GM21737 (cell line): ENCODE measurements at regions not wholly inside any gene's neighbourhood (a gene's known extent, or its start where the extent isn't known, plus 50 kb on each side); places are given as distances from the start of the nearest gene placed in this dataset.

Source experiments
- ATAC-seq: cut with Tn5 transposase; IDR thresholded peaks from one replicate; pipeline ENCODE4 v1.9.1; 2021; ENCODE audit warnings: mild to moderate bottlenecking, moderate library complexity; ENCODE audit not compliant: unreplicated experiment

- ATAC-seq, result no peak
Measured at GRCh38 chr16:65224994-65225393, 103.1 kb upstream of the CDH11 start.

- ATAC-seq, result no peak
Measured at GRCh38 chr16:65224471-65224870, 102.6 kb upstream of the CDH11 start.

GRCh38 chr16:65223335-65223734, 101.5 kb upstream of the CDH11 start:
- ATAC-seq, result no peak

GRCh38 chr16:65222536-65222935, 100.7 kb upstream of the CDH11 start:
- ATAC-seq, result no peak

GRCh38 chr16:65222049-65222448, 100.2 kb upstream of the CDH11 start:
- no peak for ATAC-seq

GRCh38 chr16:65219786-65220185, 97.9 kb upstream of the CDH11 start:
- ATAC-seq, result no peak

GRCh38 chr16:65218348-65218747, 96.5 kb upstream of the CDH11 start:
- no peak for ATAC-seq

- no peak for ATAC-seq
Measured at GRCh38 chr16:65213866-65214595, 92.2 kb upstream of the CDH11 start.

GRCh38 chr16:65212791-65213190, 90.9 kb upstream of the CDH11 start:
- ATAC-seq, result no peak

GRCh38 chr16:65212240-65212639, 90.4 kb upstream of the CDH11 start:
- ATAC-seq, result no peak

- no peak for ATAC-seq
Measured at GRCh38 chr16:65202461-65202860, 80.6 kb upstream of the CDH11 start.

GRCh38 chr16:65201511-65201910, 79.6 kb upstream of the CDH11 start:
- no peak for ATAC-seq

- ATAC-seq, result no peak
Measured at GRCh38 chr16:65200857-65201256, 79.0 kb upstream of the CDH11 start.

GRCh38 chr16:65200156-65200773, 78.4 kb upstream of the CDH11 start:
- ATAC-seq, result no peak

- no peak for ATAC-seq
Measured at GRCh38 chr16:65196420-65197075, 74.7 kb upstream of the CDH11 start.

- no peak for ATAC-seq
Measured at GRCh38 chr16:65195998-65196397, 74.1 kb upstream of the CDH11 start.

- no peak for ATAC-seq
Measured at GRCh38 chr16:65185241-65185778, 63.4 kb upstream of the CDH11 start.

GRCh38 chr16:65181071-65181561, 59.3 kb upstream of the CDH11 start:
- no peak for ATAC-seq

- ATAC-seq, result no peak
Measured at GRCh38 chr16:65178151-65178550, 56.3 kb upstream of the CDH11 start.

GRCh38 chr16:65176603-65177002, 54.7 kb upstream of the CDH11 start:
- ATAC-seq, result no peak

GRCh38 chr16:65172356-65172755, 50.5 kb upstream of the CDH11 start:
- ATAC-seq, result no peak
